ENCODE measurements at regions not wholly inside any gene's neighbourhood (a gene's known extent, or its start where the extent isn't known, plus 50 kb on each side); places are given as distances from the start of the nearest gene placed in this dataset.

GRCh38 chr15:79230766-79231165, 51.8 kb upstream of the ANKRD34C start:
- DNase-seq (ENCODE audit: low read depth in 3 of 3, low spot score in 1 of 3): no peak

- DNase-seq (ENCODE audit: low read depth in 3 of 3, low spot score in 1 of 3): no peak
Measured at GRCh38 chr15:79222808-79223207, 59.7 kb upstream of the ANKRD34C start.

GRCh38 chr15:79221696-79222095, 60.8 kb upstream of the ANKRD34C start:
- no peak for DNase-seq (ENCODE audit: low read depth in 3 of 3, low spot score in 1 of 3)

GRCh38 chr15:79219393-79220056, 63.0 kb upstream of the ANKRD34C start:
- no peak for DNase-seq (ENCODE audit: low read depth in 3 of 3, low spot score in 1 of 3)

GRCh38 chr15:79218588-79219200, 63.8 kb upstream of the ANKRD34C start:
- no peak for DNase-seq (ENCODE audit: low read depth in 3 of 3, low spot score in 1 of 3)

GRCh38 chr15:79213650-79214049, 68.9 kb upstream of the ANKRD34C start:
- no peak for DNase-seq (ENCODE audit: low read depth in 3 of 3, low spot score in 1 of 3)

- DNase-seq (ENCODE audit: low read depth in 3 of 3, low spot score in 1 of 3): no peak
Measured at GRCh38 chr15:79212589-79213157, 69.8 kb upstream of the ANKRD34C start.

GRCh38 chr15:79211481-79211880, 71.0 kb upstream of the ANKRD34C start:
- no peak for DNase-seq (ENCODE audit: low read depth in 3 of 3, low spot score in 1 of 3)

- no peak for DNase-seq (ENCODE audit: low read depth in 3 of 3, low spot score in 1 of 3)
Measured at GRCh38 chr15:79209690-79210089, 72.8 kb upstream of the ANKRD34C start.

GRCh38 chr15:79209116-79209515, 73.4 kb upstream of the ANKRD34C start:
- no peak for DNase-seq (ENCODE audit: low read depth in 3 of 3, low spot score in 1 of 3)

GRCh38 chr15:79208179-79208578, 74.3 kb upstream of the ANKRD34C start:
- DNase-seq (ENCODE audit: low read depth in 3 of 3, low spot score in 1 of 3): no peak

- no peak for DNase-seq (ENCODE audit: low read depth in 3 of 3, low spot score in 1 of 3)
Measured at GRCh38 chr15:79206940-79207339, 75.6 kb upstream of the ANKRD34C start.

GRCh38 chr15:79204886-79205675, 77.4 kb upstream of the ANKRD34C start:
- DNase-seq (ENCODE audit: low read depth in 3 of 3, low spot score in 1 of 3): no peak

- no peak for DNase-seq (ENCODE audit: low read depth in 3 of 3, low spot score in 1 of 3)
Measured at GRCh38 chr15:79198461-79198860, 84.1 kb upstream of the ANKRD34C start.

GRCh38 chr15:79197285-79197684, 85.2 kb upstream of the ANKRD34C start:
- DNase-seq (ENCODE audit: low read depth in 3 of 3, low spot score in 1 of 3): no peak

GRCh38 chr15:79195802-79196201, 86.7 kb upstream of the ANKRD34C start:
- no peak for DNase-seq (ENCODE audit: low read depth in 3 of 3, low spot score in 1 of 3)

- DNase-seq (ENCODE audit: low read depth in 3 of 3, low spot score in 1 of 3): no peak
Measured at GRCh38 chr15:79195239-79195638, 87.3 kb upstream of the ANKRD34C start.

- DNase-seq (ENCODE audit: low read depth in 3 of 3, low spot score in 1 of 3): no peak
Measured at GRCh38 chr15:79194386-79194785, 88.1 kb upstream of the ANKRD34C start.

GRCh38 chr15:79193549-79193948, 89.0 kb upstream of the ANKRD34C start:
- no peak for DNase-seq (ENCODE audit: low read depth in 3 of 3, low spot score in 1 of 3)

GRCh38 chr15:79193103-79193502, 89.4 kb upstream of the ANKRD34C start:
- no peak for DNase-seq (ENCODE audit: low read depth in 3 of 3, low spot score in 1 of 3)

- no peak for DNase-seq (ENCODE audit: low read depth in 3 of 3, low spot score in 1 of 3)
Measured at GRCh38 chr15:79192462-79193036, 90.0 kb upstream of the ANKRD34C start.

GRCh38 chr15:79190093-79190492, 92.4 kb upstream of the ANKRD34C start:
- no peak for DNase-seq (ENCODE audit: low read depth in 3 of 3, low spot score in 1 of 3)

All from stimulated activated CD4-positive, alpha-beta T cell treated with anti-CD3 and anti-CD28 coated beads, TNF-alpha, amount 100 ng/mL, for 1 hour (primary cell).